C4-2B (cell line): ENCODE measurements at regions not wholly inside any gene's neighbourhood (a gene's known extent, or its start where the extent isn't known, plus 50 kb on each side); places are given as distances from the start of the nearest gene placed in this dataset.

Experiments used
- ZFX ChIP-seq: fragments of 450-650 bp; IDR thresholded peaks from 2 replicates; pipeline ENCODE4 v1.6.1; 2017
- TF ChIP-seq, protein P1 (sequence below): fragments of 450-650 bp; conservative IDR thresholded peaks from 2 replicates; pipeline ENCODE4 v1.5.1; 2017; ENCODE audit warnings: mild to moderate bottlenecking

DNA sequence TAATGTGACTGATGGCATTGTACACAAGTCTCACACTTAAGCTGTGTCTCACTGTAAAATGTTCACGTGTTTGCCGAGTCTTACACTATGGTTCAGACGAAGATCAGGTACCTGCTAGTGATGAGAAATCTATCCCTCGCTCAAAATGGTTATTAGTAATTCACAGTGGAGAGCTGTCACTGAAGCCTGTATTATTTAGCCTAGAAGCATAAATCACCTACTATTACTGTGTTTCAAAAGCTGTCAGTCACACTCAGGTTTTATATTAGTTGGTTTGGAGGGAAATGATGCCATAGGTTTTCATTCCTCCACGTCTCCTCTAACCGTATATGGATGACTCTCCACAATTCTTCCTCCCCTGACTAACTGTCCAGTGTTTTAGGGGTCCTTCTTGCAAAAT is 292.4 kb upstream of the ZEB2 start:
- TF ChIP-seq, protein P1, sequence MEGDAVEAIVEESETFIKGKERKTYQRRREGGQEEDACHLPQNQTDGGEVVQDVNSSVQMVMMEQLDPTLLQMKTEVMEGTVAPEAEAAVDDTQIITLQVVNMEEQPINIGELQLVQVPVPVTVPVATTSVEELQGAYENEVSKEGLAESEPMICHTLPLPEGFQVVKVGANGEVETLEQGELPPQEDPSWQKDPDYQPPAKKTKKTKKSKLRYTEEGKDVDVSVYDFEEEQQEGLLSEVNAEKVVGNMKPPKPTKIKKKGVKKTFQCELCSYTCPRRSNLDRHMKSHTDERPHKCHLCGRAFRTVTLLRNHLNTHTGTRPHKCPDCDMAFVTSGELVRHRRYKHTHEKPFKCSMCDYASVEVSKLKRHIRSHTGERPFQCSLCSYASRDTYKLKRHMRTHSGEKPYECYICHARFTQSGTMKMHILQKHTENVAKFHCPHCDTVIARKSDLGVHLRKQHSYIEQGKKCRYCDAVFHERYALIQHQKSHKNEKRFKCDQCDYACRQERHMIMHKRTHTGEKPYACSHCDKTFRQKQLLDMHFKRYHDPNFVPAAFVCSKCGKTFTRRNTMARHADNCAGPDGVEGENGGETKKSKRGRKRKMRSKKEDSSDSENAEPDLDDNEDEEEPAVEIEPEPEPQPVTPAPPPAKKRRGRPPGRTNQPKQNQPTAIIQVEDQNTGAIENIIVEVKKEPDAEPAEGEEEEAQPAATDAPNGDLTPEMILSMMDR: no peak
- no peak for TF ChIP-seq ZFX
